GM12892 (cell line): ENCODE measurements at regions not wholly inside any gene's neighbourhood (a gene's known extent, or its start where the extent isn't known, plus 50 kb on each side); places are given as distances from the start of the nearest gene placed in this dataset.

Experiments used
- DNase-seq: peaks from one replicate; pipeline ENCODE4 v3.0.0; 2011; ENCODE audit not compliant: insufficient read length
- FAIRE-seq: peaks from 2 replicates; lab custom pipeline; 2011; peaks lifted over from hg19 to GRCh38; lab: Jason Lieb, UNC
- POLR2A ChIP-seq: IDR thresholded peaks from 2 replicates; pipeline ENCODE4 v1.6.1; 2011; ENCODE audit warnings: low read depth, low read length, control low read depth
- POLR2AphosphoS5 ChIP-seq: IDR thresholded peaks from 2 replicates; pipeline ENCODE4 v1.6.1; 2011; ENCODE audit warnings: low read depth, low read length, control low read depth
- TAF1 ChIP-seq: IDR thresholded peaks from 2 replicates; pipeline ENCODE4 v1.6.1; 2011; ENCODE audit warnings: low read depth, mild to moderate bottlenecking, control low read depth, low read length, borderline replicate concordance

DNA sequence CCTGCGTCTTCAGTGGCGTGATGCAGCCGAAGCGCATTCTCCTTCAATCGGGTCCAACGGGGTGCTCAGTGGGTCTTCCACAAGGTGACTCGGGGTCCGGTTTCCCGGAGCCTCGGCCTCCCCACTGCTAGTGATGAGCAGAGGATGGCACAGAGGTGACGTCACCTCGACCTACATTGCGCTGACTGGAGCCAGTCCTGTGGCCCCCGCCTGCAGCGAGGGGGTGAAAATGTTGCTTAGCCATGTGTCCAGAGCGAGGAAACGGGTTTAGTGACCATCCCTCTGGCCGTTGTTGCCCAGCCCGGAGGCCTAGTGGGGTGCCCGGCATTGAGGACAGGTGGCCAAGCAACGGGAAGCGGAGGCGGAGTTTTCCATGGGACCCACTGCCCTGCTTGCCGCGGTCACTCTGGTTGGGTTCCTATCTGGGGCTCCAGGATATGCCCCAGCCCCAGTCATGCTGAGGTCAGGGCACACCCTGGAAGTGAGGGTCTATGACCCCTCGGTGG is 190.6 kb upstream of the CIBAR2 start:
- TF ChIP-seq POLR2AphosphoS5, result no peak
- no peak for TF ChIP-seq POLR2A
- no peak for TF ChIP-seq TAF1
- FAIRE-seq (no peak), DNase-seq (no peak)

DNA sequence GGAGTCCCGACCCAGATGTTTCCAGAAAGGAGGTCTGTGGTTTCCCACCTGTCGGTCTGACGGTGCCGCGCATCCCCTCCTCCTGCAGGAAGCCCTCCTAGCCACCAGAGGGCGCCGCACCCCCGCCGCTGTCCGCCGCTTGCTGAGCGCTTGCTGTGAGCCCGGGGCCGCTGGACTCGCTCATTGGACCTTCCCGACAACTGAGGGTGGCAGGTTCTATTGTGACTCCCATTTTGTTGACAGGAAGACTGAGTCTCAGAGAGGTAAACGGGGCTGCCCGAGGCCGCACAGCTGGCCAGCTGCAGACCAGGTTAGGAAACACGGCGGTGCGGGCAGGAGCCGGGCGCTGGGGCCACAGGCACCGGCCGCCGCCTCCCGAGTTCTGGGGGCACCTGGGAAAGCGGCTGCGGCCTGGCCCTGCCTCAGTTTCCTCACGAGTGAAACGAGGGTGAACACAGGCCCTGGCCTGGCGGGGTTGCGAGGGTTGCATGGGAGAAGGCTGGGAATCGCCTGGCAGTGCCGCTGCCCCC is 191.1 kb upstream of the CIBAR2 start:
- DNase-seq (peak; percentile 80), FAIRE-seq (no peak)
- no peak for TF ChIP-seq POLR2AphosphoS5

DNA sequence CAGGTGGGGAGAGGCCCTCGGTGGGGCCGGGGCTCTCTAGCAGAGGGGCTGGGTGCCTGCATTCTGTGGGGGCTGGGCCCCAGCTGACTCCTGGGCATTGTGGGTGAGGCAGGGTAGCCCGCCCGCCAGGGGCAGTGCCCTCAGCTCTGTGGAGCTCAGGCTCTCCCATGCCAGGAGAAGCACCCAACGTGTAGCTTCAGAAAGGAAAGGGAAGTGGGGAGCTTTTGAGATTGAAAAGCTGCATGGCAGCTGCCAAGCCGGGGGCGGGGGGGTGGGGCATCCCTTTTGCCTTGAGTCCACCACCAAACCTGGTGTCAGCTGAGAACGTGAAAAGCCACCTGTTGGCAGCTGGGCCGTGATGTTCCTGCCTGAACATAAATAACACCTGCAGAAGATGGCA is 192.1 kb upstream of the CIBAR2 start:
- DNase-seq (no peak), FAIRE-seq (no peak)
- TF ChIP-seq TAF1 (no peak), POLR2A (no peak), POLR2AphosphoS5 (no peak)

DNA sequence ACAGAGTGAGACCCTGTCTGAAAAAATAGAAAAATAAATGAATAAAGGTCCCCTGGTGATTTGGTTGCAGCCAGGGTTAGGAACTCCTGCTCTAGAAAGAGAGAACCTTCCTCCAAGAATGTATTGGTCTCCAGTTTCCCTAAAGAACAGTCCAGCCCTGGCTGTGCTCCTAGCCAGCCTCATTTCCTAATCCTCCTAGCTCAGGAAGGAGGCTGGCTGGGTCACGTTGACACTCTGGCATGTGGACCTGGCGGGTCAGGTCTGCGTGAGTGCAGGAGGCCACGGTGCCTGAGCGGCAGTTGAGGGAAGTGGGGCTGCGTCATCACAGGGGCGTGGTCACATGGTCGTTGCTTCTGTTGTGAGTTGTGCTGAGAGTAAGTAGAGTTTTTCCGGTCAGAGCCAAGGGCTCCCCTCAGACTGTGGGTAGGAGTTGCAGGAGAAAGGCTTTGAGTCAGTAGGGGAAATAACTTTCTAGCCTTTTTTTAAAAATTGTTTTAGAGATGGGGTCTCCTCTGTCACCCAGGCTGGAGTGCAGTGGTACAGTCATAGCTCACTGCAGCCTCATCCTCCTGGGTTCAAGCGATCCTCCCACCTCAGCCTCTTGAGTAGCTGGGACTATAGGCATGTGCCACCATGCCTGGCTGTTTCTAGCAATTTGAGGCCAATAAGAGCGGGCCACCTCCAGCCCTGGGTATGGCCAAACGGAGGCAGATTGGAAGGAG is 194.0 kb upstream of the CIBAR2 start:
- FAIRE-seq, result peak; percentile 81
- TF ChIP-seq POLR2A (no peak; the same call in 1 of the 2 replicates), POLR2AphosphoS5 (no peak), TAF1 (no peak)
- peak; percentile 64 for DNase-seq

DNA sequence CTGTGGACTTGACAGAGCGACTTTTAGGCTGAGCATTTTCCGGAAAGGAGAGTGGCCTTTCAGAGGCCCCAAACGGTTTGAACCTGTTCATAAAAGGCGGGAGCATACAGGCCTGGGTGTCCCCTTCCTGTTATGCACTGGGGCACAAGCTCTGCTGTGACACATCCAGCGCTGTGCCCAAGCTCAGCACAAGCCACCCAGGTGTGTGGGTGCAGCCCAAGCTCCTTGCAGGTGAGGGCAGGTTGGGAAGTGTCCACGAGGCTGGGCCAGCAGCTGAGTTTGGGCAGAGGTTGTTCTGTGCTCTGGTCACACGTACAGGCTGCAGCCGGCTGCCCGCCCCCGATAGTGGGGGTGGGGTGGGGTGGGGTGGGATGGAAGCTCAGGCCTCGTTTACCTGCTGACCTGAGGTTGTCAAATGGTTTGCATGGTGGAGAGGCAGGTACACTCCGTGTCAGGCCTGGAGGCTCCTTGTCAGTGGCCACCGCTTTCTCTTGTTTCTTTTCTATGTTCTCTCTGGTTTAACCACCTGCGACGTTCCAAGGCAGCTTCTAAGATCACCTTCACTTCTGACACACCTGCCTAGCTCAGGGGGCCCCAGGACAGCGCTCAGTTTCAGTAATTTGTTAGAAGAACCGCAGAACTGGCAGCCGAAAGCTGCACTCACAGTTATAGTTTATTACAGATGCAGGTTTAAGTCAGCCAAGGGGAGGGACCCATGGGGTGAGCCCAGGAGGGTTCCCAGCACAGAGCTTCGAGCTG is 194.7 kb upstream of the CIBAR2 start:
- DNase-seq (no peak), FAIRE-seq (no peak)
- no peak for TF ChIP-seq POLR2AphosphoS5
- TF ChIP-seq TAF1, result no peak
- no peak for TF ChIP-seq POLR2A

DNA sequence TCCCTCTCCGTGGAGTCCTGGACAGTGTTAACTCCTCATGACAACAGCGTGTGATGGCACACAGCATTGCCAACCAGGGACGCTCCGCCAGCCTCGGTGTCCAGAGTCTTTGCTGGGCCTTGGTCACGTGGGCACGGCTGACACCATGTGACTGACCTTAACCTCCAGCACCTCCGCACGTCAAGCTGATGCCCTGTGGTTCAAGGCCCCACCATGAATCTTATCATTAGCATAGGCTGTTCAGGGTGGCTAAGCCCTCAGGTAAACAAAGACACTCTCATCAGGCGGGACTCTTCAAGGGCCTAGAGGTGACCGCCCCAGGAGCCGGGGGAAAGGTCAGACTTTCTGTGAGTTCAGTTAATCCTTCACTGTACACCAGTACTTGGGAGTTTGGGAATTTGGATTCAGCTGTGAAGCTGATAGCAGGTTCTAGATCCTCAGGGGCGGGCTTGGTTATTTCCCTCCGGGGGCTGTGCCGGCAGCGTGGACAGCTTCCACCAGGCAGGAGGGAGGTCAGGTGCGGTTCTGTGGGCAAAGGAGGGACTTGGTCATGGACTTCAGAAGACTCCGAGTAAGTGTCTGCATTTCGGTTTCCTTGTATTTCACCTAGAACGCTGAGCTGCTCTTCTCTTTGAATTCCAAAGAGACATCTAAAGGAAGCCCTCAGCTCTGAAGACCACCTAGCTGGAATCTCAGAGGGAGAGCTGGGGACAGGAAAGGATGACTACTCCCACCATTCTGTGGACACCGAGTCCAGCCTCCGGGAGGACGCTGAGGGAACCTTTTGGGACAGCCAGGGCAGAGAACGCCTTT is 195.5 kb upstream of the CIBAR2 start:
- TF ChIP-seq POLR2AphosphoS5, result no peak
- no peak for TF ChIP-seq TAF1
- no peak for TF ChIP-seq POLR2A
- no peak for DNase-seq
- no peak for FAIRE-seq

DNA sequence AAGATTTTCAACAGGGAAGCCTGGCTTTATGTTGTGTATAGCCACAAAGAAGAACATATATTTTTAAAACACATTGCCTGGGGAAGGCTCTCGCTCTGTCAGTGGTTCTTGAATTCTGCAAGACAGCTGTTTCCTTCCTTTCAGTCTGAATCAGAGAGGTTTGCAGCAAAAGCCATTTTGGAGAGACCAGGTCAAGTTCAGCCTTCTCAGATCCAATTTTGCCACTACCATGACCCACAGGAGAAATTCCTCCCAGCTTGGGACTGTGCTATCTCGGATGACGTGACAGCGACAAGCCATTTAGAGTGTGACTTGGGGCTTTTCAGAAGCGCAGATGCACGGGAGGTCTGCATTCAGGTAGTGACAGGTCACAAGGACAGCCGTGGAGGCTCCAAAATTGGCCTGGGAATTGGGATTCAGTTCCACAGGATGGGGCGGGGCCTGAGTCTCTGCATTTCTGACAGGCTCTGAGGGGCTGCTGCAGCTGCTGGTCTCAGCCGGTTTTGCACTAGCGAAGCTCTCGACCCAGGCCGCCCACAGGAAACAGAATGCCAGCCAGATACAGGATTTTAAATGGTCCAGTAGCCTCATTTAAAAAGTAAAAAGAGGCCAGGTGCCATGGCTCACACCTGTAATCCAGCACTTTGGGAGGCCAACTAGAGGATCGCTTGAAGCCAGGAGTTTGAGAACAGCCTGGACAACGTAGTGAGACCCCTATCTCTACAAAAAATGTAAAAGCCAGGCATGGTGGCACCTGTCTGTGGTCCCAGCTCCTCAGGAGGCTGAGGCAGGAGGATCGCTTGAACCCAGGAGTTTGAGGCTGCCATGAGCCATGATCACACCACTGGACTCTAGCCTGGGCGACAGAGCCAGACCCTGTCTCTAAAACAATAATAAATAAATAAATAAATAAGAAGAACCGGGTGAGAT is 196.6 kb upstream of the CIBAR2 start:
- TF ChIP-seq POLR2A, result no peak
- FAIRE-seq (no peak), DNase-seq (no peak)

DNA sequence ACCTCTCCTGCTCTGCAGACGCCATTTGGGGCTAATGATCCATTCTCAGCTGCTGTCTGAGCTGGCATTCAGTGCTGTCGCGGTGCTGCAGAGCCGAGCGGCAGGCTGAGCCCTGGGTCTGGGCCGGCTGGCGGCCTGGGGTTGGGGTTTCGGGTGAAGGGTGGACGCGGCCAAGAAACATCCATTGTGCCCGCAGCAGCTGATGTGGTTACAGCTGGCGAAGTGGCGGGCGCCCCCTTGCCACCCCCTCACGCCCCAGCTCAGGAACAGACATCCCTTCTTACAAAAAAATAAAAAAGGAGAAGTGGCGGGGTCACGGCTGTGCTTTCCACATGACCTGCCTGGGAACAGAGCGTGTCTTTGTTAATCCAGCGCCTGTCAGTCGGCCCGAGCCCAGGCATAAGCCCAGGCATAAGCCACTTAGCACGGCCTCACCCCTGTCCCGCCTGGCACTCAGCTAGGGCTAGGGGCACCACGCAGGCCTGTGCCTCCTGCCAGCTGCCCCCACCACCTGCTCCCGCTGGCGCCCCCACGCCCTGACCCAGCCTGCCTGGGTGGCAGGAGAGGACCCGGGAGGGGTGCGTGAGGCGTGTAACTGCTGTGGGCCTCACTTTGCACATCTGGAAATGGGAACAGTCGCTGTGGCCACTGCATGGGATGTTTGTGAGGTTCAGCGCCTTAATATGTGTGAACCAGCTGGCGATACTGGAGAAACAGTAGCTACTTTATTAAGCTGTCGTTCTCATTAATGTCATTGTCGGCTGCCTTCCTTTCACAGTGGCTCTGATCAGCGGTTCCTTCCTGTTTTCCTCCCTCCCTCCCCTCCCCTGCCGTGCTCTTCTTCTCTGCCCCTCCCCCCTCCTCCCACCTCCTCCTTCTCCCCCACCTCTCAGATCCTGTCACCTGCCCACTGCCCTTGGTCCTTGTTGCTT is 197.7 kb upstream of the CIBAR2 start:
- DNase-seq (no peak), FAIRE-seq (no peak)
- TF ChIP-seq TAF1, result no peak
- no peak for TF ChIP-seq POLR2A
- no peak for TF ChIP-seq POLR2AphosphoS5

DNA sequence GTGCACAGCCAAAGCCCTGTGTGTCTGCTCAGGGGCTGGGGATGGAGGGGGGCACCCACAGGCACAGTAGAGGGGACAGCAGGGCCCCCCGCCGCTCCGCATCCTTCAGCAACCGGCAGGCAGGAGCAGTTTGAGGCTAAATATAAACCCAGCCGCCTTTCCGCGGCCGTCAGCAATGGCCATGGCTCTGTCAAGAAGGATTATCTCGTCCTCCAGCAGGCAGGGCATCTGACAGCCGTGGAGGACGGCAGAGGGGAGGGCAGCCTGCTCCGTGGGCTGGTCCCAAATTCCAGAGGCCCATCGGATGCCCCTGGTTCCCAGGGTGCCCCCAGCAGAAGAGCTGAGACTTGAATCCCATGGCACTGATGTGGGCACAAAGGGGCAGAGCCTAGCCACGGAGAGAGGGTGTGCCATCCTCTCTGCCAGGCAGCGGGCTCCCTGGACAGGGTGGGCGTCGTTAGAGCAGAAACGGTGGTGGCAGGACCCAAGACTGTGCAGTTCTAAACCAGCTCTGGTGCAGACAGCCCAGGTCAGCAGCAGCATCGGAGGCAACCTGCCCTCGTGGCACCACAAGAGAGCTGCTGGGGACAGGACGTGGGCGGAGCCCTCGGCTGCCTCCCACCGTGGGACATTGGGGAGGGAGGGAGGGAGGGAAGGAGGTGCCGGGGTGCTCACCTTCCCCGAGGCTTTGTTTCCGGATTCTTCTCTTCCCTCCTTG is 198.8 kb upstream of the CIBAR2 start:
- FAIRE-seq (no peak), DNase-seq (no peak)

More for the DNA sequence above, 198.8 kb upstream of the CIBAR2 start:
- TF ChIP-seq TAF1, result no peak
